ENCODE measurements at regions not wholly inside any gene's neighbourhood (a gene's known extent, or its start where the extent isn't known, plus 50 kb on each side); places are given as distances from the start of the nearest gene placed in this dataset.
A peak's percentile ranks its signal among the peaks of the same experiment; 100 is the strongest.

DNA sequence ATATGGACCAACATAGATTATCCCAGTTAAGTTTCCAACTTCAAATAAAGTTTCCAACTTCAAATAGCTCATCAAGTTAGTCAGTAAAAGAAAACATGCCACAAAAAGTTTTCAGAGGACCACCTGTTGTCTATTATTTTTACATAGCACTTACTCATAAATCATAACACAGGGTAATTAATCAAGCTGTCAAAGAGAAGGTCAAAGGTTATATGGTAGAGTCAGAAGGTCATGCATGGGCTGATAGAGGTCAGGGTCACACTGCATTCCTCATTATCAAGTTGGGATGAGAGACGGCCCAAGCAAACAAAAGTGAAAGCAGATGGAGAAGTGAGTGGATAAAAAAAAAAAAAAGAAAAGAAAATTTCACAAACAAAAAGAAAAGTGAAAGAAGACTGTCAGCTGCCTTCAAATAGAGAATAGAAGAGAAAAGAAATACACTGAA, 145.5 kb upstream of the POU5F2 start:
- H3K4me3 ChIP-seq (ENCODE audit: low read length): no peak overlapping the region
- no peak for DNase-seq (ENCODE audit: low read depth)
- TF ChIP-seq, protein P1, sequence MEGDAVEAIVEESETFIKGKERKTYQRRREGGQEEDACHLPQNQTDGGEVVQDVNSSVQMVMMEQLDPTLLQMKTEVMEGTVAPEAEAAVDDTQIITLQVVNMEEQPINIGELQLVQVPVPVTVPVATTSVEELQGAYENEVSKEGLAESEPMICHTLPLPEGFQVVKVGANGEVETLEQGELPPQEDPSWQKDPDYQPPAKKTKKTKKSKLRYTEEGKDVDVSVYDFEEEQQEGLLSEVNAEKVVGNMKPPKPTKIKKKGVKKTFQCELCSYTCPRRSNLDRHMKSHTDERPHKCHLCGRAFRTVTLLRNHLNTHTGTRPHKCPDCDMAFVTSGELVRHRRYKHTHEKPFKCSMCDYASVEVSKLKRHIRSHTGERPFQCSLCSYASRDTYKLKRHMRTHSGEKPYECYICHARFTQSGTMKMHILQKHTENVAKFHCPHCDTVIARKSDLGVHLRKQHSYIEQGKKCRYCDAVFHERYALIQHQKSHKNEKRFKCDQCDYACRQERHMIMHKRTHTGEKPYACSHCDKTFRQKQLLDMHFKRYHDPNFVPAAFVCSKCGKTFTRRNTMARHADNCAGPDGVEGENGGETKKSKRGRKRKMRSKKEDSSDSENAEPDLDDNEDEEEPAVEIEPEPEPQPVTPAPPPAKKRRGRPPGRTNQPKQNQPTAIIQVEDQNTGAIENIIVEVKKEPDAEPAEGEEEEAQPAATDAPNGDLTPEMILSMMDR (conservative IDR thresholded peaks at IDR 0.05; ENCODE audit: low read length): no peak

DNA sequence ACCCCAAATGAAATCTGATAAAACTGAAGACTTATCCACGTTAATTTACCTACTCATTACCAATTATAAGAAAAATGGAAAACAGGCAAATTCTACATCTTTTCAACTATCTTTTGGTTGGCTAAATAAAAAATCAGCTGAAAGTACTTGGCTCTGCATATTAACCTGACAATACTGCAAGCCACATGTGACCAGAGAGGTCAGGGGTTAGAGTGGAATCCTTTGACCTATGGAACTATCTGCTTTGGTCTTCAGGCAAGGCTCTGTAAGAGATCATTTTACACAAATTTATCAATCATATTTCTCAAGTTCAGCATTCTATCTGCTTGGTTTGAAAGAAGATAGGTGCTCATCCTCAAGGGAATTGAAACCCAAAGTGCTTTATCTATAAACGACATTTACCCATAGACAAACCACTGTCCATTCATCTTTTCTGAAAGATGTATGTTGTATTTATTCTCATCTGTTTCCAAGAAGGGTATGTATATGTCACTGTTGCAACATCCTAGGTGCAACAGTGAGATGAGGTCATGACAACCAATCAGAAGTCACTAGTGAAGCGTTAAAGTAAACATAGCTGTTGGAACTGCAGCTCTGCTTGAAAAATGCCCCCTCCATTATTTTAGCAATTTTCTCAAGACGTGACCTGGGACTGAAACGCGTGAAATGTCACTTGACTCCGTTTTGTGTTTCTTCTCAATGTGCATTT, 144.9 kb upstream of the POU5F2 start:
- TF ChIP-seq, protein P1 (conservative IDR thresholded peaks at IDR 0.05; ENCODE audit: low read length): no peak
- DNase-seq (ENCODE audit: low read depth): no peak
- no peak overlapping the region for H3K4me3 ChIP-seq (ENCODE audit: low read length)

DNA sequence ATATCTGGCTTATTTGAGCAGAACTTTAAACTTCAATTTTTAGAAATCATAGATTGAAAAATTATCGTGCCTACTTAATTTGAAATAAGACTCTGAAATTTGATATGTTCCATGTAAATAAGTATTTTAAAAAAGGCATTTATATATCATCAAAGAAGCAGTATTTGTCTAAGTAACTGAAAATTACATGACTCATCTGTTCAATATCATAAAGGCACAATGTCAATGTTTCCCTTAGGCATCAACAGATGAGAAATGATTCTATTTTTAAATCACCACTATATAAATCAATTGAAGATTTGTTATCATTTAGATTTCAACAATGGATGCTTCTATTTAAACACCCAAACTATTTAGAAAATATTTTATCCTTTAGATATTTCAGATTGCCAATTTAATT, 142.9 kb upstream of the POU5F2 start:
- DNase-seq (ENCODE audit: low read depth): no peak
- TF ChIP-seq, protein P1 (conservative IDR thresholded peaks at IDR 0.05; ENCODE audit: low read length): no peak
- H3K4me3 ChIP-seq (ENCODE audit: low read length): no peak overlapping the region

DNA sequence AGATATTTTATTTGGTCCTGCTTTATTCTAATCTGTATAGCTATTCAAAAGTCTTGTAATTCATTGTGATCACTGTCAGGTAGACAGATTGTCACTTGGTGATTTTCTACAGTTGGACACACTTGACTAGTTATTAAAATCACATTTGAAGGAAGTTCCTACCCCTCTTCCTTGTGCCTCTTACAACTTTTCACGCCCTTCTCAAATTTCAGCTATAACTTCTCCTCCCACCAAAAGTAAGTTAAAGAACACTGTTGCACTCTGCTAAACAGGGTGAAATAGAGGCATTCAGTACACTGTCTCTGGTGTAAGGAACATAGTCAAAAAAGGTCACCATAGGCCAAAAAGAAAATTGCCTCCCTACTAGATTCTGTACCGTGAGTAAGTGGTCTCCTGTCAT, 142.1 kb upstream of the POU5F2 start:
- H3K4me3 ChIP-seq (ENCODE audit: low read length): no peak overlapping the region
- DNase-seq (ENCODE audit: low read depth): no peak
- TF ChIP-seq, protein P1 (conservative IDR thresholded peaks at IDR 0.05; ENCODE audit: low read length): no peak

DNA sequence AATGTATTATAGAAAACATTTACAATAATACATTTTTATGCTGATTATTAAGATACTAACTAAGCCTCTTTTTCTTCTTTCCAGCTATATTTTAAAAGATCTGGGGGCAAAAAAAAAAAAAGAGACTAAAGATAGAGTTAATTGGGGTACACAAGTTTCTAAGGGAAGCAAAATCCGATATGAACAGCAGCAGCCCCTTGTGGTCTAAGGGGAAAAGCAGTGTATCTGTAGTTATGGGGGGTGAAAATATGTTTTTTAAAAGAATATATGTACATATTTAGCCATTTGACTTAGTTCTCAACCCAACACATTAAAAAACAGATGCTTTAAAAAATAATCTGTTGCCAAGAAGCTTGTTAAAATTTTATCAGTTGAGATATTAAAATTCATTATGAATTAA, 134.3 kb upstream of the POU5F2 start:
- no peak for DNase-seq (ENCODE audit: low read depth)
- TF ChIP-seq, protein P1 (conservative IDR thresholded peaks at IDR 0.05; ENCODE audit: low read length): no peak; the same call in 1 of the 2 replicates

DNA sequence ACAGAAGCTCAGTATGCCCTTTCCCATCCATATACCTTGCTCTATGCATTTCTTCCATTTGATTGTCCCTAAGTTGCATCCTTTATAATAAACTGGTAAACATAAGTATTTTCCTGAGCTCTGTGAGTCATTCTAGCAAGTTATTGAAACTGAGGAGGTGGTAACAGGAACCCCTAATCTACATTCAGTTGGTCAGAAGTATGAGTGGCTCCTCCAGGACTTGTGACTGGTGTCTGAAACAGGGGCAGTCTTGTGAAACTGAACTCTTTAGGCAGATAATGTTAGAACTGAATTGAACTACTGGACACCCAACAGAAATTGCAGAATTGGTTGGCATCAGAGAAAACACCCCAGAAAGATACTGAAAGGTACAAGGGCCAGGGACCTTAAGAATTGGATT, 133.1 kb upstream of the POU5F2 start:
- TF ChIP-seq, protein P1 (conservative IDR thresholded peaks at IDR 0.05; ENCODE audit: low read length): no peak
- H3K4me3 ChIP-seq (ENCODE audit: low read length): no peak overlapping the region
- no peak for DNase-seq (ENCODE audit: low read depth)

More for the DNA sequence above, 134.3 kb upstream of the POU5F2 start:
- H3K4me3 ChIP-seq (ENCODE audit: low read length): no peak overlapping the region

DNA sequence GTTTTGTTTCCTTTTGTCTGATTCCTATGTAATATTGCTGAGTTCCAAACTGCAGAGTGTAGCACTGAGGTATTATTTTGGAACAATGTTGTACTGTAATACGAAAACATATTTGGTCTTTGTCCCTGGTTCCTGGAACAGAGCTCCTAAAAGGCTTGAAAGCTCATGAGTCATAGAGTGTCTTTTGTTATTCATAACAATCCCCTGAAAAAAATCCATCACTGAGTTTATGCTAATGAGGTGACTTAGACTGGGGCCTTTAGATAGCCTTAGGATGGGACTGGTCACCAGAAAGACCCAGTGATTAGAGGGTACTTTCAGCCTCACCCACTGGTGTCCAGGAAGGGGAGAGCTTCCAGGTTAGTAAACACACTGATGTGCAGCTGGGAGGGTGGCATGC, 132.7 kb upstream of the POU5F2 start:
- no peak overlapping the region for H3K4me3 ChIP-seq (ENCODE audit: low read length)
- DNase-seq (ENCODE audit: low read depth): peak; percentile 20
- TF ChIP-seq, protein P1 (conservative IDR thresholded peaks at IDR 0.05; ENCODE audit: low read length): no peak
